SK-N-MC (cell line): ENCODE measurements at regions not wholly inside any gene's neighbourhood (a gene's known extent, or its start where the extent isn't known, plus 50 kb on each side); places are given as distances from the start of the nearest gene placed in this dataset.

ENCODE experiments used
- EZH2 ChIP-seq: fragments of 200-600 bp; sonication (generic); IDR thresholded peaks from one replicate; pipeline ENCODE4 v1.6.1; 2017; ENCODE audit warnings: antibody characterized with exemption
- FOXP2 ChIP-seq: optimal IDR thresholded peaks from 2 replicates; pipeline ENCODE3; 2011; ENCODE audit warnings: mild to moderate bottlenecking, moderate library complexity; ENCODE audit not compliant: insufficient read depth; ENCODE audit errors: extremely low read length, control extremely low read depth
- POLR2AphosphoS5 ChIP-seq: IDR thresholded peaks from 2 replicates; pipeline ENCODE4 v1.6.1; 2012; ENCODE audit warnings: mild to moderate bottlenecking, low read depth, low read length, borderline replicate concordance

DNA sequence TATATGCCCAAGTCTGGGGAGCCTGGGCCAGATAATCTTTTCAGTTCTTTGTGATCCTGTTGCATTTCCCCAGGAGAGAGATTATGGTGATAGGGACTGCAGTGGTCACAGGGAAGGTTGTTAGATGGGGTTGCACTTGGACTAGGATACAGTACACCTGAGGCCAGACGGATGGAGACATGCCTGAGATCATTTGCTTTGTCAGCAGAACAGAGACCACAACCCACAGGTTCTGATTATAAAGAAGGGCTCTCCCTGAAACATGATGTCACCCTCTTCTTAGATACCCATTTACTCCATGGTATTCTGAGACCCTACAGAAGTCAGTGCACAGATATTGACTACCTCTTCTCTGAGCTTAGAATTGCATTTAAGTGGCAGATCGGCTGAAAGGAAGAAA, 200.9 kb upstream of the IGF1 start:
- no peak for TF ChIP-seq POLR2AphosphoS5
- no peak for TF ChIP-seq EZH2
- no peak for TF ChIP-seq FOXP2
